HG03469 (cell line): ENCODE measurements at regions not wholly inside any gene's neighbourhood (a gene's known extent, or its start where the extent isn't known, plus 50 kb on each side); places are given as distances from the start of the nearest gene placed in this dataset.

Experiments
- ATAC-seq: cut with Tn5 transposase; IDR thresholded peaks from one replicate; pipeline ENCODE4 v1.9.1; 2021; ENCODE audit warnings: mild to moderate bottlenecking, moderate library complexity, moderate number of reproducible peaks; ENCODE audit not compliant: unreplicated experiment

GRCh38 chr13:78239714-78240113, 321.1 kb upstream of the EDNRB start:
- ATAC-seq: no peak

GRCh38 chr13:78238911-78239310, 320.3 kb upstream of the EDNRB start:
- ATAC-seq: no peak

DNA sequence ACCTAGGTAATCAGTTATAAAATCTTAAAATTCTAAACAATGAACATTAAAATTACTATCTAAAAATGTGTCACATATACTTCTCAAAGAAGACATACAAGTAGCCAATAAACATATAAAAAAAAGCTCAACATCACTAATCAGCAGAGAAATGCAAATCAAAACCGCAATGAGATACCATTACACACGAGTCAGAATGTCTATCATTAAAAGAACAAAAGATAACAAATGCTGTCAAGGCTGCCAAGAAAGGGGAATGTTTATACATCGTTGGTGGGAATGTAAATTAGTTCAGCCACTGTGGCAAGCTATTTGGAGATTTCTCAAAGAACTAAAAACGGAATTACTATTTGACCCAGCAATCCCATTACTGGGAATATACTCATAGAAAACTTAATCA, 310.3 kb upstream of the EDNRB start:
- ATAC-seq: no peak

DNA sequence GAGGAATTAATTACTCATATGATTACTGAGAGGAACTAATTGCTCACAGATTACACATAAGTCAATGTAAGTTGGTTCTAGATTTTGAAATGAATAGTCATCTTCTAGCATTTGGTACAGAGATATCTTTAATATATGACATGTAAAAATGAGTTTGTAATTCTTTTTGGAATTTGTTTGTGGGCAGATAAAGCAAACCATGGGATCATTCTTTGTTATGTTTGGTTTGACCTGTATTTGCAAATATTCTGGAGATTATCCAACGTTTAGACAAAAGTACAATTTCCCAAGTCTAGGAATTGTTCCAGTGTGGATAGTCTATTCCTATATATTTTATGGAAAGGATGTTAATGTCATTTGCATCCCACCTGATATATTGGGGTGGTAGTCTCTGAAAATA, 309.6 kb upstream of the EDNRB start:
- ATAC-seq: no peak

DNA sequence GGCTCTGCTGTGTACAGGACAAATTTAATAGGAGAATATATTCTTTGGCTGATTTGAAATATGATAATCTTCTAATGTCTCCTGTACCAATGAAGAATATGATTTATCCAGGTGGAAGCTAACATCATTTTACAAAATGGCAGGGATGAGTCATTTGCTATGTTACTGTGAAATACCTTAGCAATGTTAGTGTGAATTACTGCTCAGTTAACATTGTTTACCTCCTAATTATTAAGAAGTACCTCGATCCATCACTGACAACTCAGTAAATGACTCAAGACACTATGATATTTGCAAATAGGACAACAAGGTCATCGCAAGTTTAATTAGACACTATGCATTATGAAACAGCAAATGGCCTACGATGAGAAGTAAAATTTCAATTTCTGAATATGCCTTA, 309.1 kb upstream of the EDNRB start:
- ATAC-seq: no peak

- no peak for ATAC-seq
Observed at GRCh38 chr13:78215458-78216108, 297.0 kb upstream of the EDNRB start.

DNA sequence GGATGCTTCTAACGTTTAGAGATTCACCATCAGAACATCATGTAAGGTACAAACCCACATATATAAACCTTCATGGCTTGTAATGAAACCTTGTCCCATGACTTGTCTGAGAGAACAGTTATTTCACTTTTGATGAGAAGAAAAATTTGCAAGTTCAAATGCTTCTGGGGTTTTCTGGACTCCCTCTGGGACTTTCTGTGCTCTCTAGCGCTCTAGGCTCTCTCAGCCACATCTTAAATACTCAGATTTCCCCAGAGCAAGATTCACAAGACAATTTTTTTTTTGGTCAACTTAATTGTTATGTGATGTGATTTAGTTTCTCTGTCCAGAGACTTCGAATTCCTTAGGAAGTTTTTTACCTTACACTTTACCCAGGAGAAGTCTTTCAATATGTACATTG, 282.8 kb upstream of the EDNRB start:
- peak; percentile 53 for ATAC-seq

DNA sequence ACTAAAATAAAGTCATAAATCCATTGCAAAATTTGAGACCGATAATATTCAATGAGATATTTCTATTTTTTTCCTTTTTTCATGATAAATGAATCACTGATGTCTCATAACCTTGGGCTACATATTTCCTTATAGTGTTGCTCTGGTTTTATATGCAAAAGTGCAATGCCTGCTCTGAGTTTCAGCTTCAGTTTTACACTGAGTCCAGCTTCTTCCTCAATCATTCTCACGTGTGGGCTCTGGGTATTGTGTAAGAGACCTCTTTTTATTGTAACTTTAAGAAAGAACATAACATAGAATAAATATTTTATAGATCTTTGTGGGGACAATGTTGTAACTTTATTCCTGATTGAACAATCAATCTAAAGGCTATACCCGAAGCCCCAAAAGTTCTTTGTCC, 280.2 kb upstream of the EDNRB start:
- no peak for ATAC-seq

GRCh38 chr13:78198419-78198818, 279.8 kb upstream of the EDNRB start:
- ATAC-seq: no peak

- ATAC-seq: no peak
Observed at GRCh38 chr13:78197231-78197630, 278.6 kb upstream of the EDNRB start.

DNA sequence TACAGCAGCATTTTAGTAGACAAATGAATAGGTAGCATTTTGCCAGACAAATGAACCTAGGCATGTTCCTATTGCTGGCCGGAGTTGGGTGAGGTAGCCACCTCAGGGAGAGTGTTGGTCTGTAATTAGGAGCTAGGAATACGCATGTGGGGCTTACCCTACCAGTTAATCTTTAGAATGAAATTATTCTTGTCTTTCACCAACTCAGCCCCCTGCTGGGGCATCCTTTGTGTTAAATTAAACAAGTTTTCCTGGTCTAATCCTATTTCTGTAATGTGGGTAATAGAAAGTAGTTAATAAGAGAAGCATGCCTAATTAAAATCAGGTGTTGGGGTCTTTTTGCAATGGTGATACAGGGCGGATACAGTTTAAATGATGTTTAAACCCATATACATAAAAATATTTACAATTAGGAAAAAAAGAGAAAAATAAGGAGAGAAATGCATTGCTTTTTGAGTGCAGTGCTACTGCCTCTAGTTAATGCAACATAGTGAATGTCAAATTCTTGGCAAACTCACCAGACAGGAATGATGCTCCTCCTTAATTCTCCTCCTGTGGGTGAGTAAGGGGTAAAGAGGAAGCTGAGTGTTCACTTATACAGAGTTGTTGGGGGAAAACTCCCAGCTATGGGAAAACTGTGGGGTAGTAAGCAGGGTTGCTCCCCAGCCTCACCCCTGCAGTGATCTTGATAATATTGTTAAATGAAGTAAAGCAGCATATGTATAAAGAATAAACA, 276.4 kb upstream of the EDNRB start:
- ATAC-seq: no peak

- ATAC-seq: no peak
Observed at GRCh38 chr13:78193846-78194245, 275.2 kb upstream of the EDNRB start.

- no peak for ATAC-seq
Observed at GRCh38 chr13:78192716-78193115, 274.1 kb upstream of the EDNRB start.

DNA sequence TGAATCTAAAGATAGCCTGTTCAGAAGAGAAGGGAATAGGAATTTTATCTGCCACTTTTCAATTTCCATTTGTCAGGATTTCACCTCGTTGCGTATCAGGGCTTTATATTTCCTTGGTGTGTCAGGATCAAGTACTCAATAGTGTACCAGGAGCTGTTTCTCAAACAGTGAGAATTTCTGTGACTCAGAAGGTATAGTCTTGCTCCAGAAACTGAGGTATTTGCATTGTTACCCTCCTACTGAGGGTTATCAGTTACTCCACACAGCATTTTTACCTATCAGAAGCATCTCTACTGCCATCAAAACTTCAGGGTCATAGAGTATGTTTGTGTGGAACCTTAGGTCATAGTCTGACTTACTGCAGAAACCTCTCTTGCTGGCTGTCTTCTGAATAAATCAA, 271.7 kb upstream of the EDNRB start:
- no peak for ATAC-seq

DNA sequence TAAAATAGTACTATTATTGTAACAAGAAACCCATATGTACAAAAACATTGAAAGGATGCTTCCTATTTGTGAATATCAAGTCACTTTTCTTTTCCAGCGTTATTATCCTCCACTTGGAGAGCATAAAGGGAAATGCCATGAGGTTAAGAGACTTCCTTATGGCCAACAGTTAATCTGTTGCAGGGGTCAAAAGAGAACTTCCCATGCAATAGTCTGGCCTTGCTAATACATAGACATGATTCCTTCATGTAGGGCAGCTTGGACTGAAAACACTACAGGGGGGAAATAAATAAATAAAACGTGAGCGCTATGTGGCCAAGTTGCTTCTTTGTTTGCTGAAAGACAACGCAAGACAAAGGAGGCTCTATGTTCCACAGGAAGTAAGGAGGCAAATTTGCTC, 269.1 kb upstream of the EDNRB start:
- ATAC-seq: no peak

GRCh38 chr13:78185700-78186099, 267.1 kb upstream of the EDNRB start:
- no peak for ATAC-seq

- ATAC-seq: no peak
Observed at GRCh38 chr13:78183732-78184131, 265.1 kb upstream of the EDNRB start.

GRCh38 chr13:78182813-78183212, 264.2 kb upstream of the EDNRB start:
- ATAC-seq: no peak

DNA sequence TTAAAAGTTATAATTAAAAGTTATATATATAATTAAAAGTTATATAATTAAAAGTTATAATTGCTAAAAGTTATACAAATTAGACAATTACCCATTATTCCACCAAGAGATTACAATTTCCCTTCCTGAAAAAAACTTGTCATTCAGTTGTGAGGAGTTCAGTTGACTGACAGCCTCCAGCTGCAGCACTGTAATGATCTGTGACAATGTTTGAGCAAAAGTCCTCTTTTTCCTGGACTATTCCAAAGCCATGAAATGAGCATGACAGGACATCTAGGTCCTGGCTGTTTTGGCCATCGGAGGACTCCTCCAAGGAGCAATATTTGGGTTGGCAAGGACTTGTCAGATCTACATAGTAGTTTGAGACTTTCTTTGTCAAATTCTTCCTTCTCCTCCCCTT, 258.7 kb upstream of the EDNRB start:
- ATAC-seq: no peak

DNA sequence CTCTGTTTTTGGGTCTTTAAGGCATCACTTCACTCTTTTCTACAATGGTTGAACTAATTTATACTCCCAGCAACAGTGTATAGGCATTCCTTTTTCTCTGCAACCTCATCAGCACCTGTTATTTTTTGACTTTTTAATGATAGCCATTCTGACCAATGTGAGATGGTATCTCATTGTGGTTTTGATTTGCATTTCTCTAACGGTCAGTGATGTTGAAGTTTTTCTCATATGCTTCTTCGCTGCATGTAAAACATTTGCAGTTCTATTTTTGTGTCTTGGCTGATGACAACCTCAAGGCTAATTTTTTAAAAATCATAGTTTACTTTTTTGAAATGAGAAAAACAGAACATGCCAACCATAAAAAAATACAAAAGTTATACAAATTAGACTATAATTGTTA, 258.2 kb upstream of the EDNRB start:
- ATAC-seq: no peak

GRCh38 chr13:78169386-78169785, 250.8 kb upstream of the EDNRB start:
- ATAC-seq: no peak

- ATAC-seq: no peak
Observed at GRCh38 chr13:78168981-78169380, 250.3 kb upstream of the EDNRB start.

DNA sequence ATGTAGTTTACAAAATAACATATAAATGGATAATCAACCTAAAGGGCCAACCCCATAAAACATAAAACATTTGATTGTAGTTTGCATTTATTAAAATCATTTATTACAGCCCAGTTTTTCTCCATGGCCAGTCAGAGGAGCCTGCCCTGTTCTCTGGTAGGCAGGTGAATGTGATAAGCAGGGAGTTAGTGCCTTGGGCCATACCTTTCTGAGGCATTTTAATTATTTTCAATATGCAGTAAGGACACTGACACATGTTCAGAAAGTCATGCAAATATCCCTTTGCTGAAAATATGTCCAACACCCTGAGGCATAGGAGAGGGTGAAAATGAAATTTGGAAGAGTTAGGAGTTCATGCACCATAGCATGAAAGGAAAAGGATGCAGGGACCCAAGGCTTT, 242.6 kb upstream of the EDNRB start:
- ATAC-seq: no peak
